ENCODE measurements at regions not wholly inside any gene's neighbourhood (a gene's known extent, or its start where the extent isn't known, plus 50 kb on each side); places are given as distances from the start of the nearest gene placed in this dataset.

DNA sequence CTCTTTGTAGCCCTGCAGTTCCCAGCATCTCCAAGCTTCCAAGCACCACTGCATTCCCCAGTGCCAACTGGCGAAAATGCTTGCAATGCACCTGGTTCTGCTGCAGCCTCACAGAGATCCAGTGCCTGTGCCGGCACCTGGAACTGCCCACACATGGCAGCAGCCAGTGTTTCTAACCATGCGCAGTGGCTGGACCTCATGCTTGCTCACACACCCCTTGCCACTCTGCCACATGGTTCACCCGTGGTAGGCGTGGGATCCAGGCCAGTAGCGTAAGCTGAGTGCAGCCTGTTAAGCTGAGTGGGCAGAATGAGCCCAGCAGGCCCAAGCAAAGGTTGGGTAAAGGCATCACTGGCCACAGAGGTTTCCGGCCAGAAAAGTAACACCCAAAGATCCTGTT is 214.1 kb upstream of the VLDLR start:
- TF ChIP-seq, protein P1, sequence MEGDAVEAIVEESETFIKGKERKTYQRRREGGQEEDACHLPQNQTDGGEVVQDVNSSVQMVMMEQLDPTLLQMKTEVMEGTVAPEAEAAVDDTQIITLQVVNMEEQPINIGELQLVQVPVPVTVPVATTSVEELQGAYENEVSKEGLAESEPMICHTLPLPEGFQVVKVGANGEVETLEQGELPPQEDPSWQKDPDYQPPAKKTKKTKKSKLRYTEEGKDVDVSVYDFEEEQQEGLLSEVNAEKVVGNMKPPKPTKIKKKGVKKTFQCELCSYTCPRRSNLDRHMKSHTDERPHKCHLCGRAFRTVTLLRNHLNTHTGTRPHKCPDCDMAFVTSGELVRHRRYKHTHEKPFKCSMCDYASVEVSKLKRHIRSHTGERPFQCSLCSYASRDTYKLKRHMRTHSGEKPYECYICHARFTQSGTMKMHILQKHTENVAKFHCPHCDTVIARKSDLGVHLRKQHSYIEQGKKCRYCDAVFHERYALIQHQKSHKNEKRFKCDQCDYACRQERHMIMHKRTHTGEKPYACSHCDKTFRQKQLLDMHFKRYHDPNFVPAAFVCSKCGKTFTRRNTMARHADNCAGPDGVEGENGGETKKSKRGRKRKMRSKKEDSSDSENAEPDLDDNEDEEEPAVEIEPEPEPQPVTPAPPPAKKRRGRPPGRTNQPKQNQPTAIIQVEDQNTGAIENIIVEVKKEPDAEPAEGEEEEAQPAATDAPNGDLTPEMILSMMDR (IDR thresholded peaks at IDR 0.05), result no peak
- TF ChIP-seq POLR2A (IDR thresholded peaks at IDR 0.05), result no peak

All from body of pancreas (tissue), 4 donors.